ENCODE measurements at regions not wholly inside any gene's neighbourhood (a gene's known extent, or its start where the extent isn't known, plus 50 kb on each side); places are given as distances from the start of the nearest gene placed in this dataset.
"Not testable (repeated sequence)": the region's sequence is repeated elsewhere in the genome, so short reads cannot be mapped to it uniquely, and the experiment has no call there.

DNA sequence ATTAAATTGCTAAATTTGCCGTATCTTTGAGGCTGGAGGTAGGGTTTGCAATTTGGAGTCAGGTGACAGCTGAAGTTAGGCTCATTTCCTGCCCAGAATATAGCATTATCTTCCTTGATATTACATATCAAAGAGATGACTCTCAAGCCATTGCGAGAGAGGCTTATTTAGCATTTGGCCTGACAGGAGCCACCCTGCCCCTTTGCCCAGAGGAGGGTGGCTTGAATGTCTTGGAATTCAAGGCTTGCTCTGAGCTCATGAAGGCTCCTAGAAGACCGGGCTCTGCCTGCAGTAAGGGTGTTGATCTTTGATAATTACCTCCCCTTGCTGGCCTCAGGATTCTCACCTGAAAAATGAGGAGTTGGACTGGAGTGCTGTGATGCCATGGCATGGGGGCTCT, 251.4 kb upstream of the C2CD4B start:
- no peaks in the 10 kb centered on the region for H3K9me3 ChIP-seq (ENCODE audit: control insufficient read depth in 1 of 2, low read length in 2 of 2)
- H3K4me3 ChIP-seq (ENCODE audit: low read depth in 1 of 2, low read length in 2 of 2), result no peak overlapping the region
- H3K4me1 ChIP-seq (ENCODE audit: control insufficient read depth in 1 of 2, insufficient read depth in 2 of 2, low read length in 2 of 2), result peaks cover 5 to 12% of the 10 kb centered on the region in 2 donors
- no peaks in the 10 kb centered on the region for H3K36me3 ChIP-seq (ENCODE audit: control insufficient read depth in 1 of 2, insufficient read depth in 2 of 2, low read length in 2 of 2)
- H3K27ac ChIP-seq (ENCODE audit: low read length), result no peak overlapping the region
- H3K27me3 ChIP-seq (ENCODE audit: low read depth, low read length), result no peaks in the 10 kb centered on the region

DNA sequence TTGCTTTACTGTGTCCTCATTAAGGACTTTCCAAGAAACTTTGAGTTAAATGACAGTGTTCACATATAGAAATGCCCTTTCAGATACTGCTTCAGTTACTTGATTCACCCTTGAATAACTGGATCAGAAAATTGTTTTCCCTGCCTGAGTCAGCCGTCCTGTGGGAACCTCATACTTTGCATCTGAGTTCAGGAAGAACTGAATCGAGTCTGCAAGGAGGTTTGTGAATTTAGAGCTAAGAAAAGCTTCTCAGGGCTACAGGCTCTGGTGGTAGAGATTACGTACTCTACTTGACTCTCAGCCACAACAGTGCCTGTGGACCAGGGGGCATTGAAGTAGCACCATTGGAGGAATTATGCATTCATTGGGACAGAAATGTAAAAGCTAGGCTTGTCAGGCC, 252.4 kb upstream of the C2CD4B start:
- H3K27ac ChIP-seq (ENCODE audit: low read length), result no peak overlapping the region

DNA sequence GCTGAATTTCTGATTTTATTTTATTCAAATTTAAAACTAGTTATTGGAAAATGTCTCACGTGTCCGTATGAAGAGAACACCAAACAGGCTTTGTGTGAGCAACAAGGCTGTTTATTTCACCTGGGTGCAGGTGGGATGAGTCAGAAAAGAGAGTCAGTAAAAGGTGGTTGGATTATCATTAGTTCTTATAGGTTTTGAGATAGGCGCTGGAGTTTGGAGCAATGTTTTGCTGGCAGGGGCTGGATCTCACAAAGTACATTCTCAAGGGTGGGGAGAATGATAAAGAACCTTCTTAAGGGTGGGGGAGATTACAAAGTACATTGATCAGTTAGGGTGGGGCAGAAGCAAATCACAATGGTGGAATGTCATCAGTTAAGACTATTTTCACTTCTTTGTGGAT, 253.4 kb upstream of the C2CD4B start:
- not testable (repeated sequence) for H3K27me3 ChIP-seq (ENCODE audit: low read depth, low read length); H3K36me3 ChIP-seq (ENCODE audit: control insufficient read depth in 1 of 2, insufficient read depth in 2 of 2, low read length in 2 of 2); H3K4me3 ChIP-seq (ENCODE audit: low read depth in 1 of 2, low read length in 2 of 2); H3K9me3 ChIP-seq (ENCODE audit: control insufficient read depth in 1 of 2, low read length in 2 of 2); H3K27ac ChIP-seq (ENCODE audit: low read length); H3K4me1 ChIP-seq (ENCODE audit: control insufficient read depth in 1 of 2, insufficient read depth in 2 of 2, low read length in 2 of 2)

More for the DNA sequence above, 252.4 kb upstream of the C2CD4B start:
- Histone ChIP-seq H3K9me3 (ENCODE audit: control insufficient read depth in 1 of 2, low read length in 2 of 2) (no peaks in the 10 kb centered on the region), H3K4me3 (ENCODE audit: low read depth in 1 of 2, low read length in 2 of 2) (no peak overlapping the region), H3K4me1 (ENCODE audit: control insufficient read depth in 1 of 2, insufficient read depth in 2 of 2, low read length in 2 of 2) (peaks cover 5 to 12% of the 10 kb centered on the region in 2 donors), H3K36me3 (ENCODE audit: control insufficient read depth in 1 of 2, insufficient read depth in 2 of 2, low read length in 2 of 2) (no peaks in the 10 kb centered on the region), H3K27me3 (ENCODE audit: low read depth, low read length) (no peaks in the 10 kb centered on the region)

DNA sequence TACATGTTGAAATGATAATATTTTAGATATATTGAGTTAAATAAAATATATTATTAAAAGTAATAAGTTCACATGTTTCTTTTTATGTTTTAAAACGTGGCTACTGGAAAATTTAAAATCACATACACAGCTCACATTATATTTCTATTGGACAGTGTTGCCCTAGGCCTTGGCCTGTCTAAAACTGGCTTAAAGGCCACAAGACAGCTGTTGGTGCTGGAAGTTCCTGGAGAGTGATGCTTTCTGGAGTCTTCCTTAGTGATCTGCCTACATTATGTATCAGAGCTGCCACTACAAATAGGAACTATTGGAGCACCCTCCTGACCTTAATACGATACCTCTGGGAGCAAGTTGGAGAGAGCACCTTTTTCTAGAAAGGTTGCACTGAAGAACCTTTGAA, 254.1 kb upstream of the C2CD4B start:
- Histone ChIP-seq H3K27me3 (ENCODE audit: low read depth, low read length) (no peaks in the 10 kb centered on the region), H3K36me3 (ENCODE audit: control insufficient read depth in 1 of 2, insufficient read depth in 2 of 2, low read length in 2 of 2) (no peaks in the 10 kb centered on the region), H3K4me1 (ENCODE audit: control insufficient read depth in 1 of 2, insufficient read depth in 2 of 2, low read length in 2 of 2) (no peaks in the 10 kb centered on the region), H3K9me3 (ENCODE audit: control insufficient read depth in 1 of 2, low read length in 2 of 2) (no peaks in the 10 kb centered on the region), H3K27ac (ENCODE audit: low read length) (no peak overlapping the region), H3K4me3 (ENCODE audit: low read depth in 1 of 2, low read length in 2 of 2) (no peak overlapping the region)

DNA sequence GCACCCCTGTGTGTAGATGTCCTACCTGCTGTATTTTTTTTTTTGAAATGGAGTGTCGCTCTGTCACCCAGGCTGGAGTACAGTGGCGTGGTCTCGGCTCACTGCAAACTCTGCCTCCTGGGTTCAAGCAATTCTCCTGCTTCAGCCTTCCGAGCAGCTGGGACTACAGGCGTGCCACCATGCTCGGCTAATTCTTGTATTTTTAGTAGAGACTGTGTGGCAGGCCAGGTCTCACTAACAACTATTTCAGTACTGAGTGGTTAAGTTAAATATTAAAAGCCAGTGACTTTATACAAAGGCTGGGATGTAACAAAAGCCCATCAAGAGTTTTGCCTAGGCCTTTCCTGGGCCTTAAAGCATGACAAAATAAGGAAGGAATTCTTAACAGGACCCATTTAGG, 255.3 kb upstream of the C2CD4B start:
- H3K27ac ChIP-seq (ENCODE audit: low read length); H3K4me1 ChIP-seq (ENCODE audit: control insufficient read depth in 1 of 2, insufficient read depth in 2 of 2, low read length in 2 of 2); H3K36me3 ChIP-seq (ENCODE audit: control insufficient read depth in 1 of 2, insufficient read depth in 2 of 2, low read length in 2 of 2); H3K9me3 ChIP-seq (ENCODE audit: control insufficient read depth in 1 of 2, low read length in 2 of 2); H3K4me3 ChIP-seq (ENCODE audit: low read depth in 1 of 2, low read length in 2 of 2); H3K27me3 ChIP-seq (ENCODE audit: low read depth, low read length): not testable (repeated sequence)

DNA sequence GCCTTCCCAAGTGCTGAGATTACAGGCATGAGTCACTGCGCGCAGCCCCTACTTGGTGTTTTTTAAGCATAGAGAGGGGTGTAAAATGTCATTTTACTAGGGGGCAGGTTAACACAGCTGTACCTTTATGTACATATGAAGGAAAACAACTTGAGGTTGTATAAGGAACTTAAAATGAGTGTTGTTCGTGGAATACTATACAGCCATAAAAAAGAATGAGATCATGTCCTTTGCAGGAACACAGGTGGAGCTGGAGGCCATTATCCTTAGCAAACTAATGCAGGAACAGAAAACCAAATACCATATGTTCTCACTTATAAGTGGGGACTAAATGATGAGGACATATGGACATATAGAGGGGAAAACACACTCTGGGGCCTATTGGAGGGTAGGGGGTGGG, 256.2 kb upstream of the C2CD4B start:
- no peaks in the 10 kb centered on the region for H3K9me3 ChIP-seq (ENCODE audit: control insufficient read depth in 1 of 2, low read length in 2 of 2)
- no peak overlapping the region for H3K4me3 ChIP-seq (ENCODE audit: low read depth in 1 of 2, low read length in 2 of 2)
- no peaks in the 10 kb centered on the region for H3K36me3 ChIP-seq (ENCODE audit: control insufficient read depth in 1 of 2, insufficient read depth in 2 of 2, low read length in 2 of 2)
- no peak overlapping the region for H3K27ac ChIP-seq (ENCODE audit: low read length)
- no peaks in the 10 kb centered on the region for H3K4me1 ChIP-seq (ENCODE audit: control insufficient read depth in 1 of 2, insufficient read depth in 2 of 2, low read length in 2 of 2)
- no peaks in the 10 kb centered on the region for H3K27me3 ChIP-seq (ENCODE audit: low read depth, low read length)

DNA sequence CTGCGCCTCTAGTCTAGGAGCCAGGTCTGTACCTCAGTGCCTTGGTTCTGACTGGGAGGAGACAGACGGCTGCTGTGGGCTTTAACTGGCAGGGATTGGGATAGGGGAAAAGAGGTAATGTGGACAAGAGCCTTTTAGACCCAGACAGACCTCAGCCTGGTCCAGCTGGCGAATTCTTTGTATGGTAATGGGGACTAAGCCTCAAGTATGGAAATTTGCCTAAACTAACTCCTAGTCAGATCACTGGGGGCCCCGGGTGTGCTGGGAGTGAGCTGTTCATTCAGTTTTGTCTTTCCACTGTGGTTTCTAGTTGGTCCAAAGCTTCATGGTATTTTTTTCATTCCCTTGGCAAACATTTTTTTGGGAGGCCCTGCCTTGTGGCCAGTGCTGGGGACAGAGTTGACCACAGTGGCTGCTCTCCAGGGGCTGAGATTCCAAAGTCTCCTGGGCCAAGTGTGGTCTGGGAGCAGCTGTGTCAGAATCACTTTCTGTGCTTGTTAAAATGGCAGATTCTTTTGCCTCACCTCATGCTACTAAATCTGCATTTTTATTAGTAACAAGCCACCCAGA, 261.4 kb upstream of the C2CD4B start:
- no peak overlapping the region for H3K27ac ChIP-seq (ENCODE audit: low read length)

DNA sequence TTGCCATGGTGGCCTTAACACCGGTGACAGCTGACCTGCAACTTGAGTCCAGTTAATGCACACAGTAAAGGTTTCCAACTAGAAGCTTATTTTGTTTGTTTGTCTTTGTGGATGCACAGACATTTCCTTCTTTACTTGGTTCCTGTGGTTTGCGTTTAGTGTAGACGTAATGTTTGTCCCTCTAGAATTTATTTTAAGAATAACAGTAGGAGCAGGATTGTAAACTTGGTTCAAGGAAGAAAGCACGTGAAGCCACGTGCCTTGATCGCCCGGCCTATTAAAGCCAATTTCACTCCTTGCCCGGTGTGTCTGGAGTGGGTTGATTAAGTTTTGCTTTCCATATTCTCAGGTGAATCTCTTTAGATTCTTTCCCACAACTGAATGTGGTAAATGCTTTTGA, 263.2 kb upstream of the C2CD4B start:
- Histone ChIP-seq H3K4me1 (ENCODE audit: control insufficient read depth in 1 of 2, insufficient read depth in 2 of 2, low read length in 2 of 2) (peaks cover 0 to 12% of the 10 kb centered on the region in 2 donors), H3K4me3 (ENCODE audit: low read depth in 1 of 2, low read length in 2 of 2) (no peak overlapping the region)

More for the DNA sequence above, 261.4 kb upstream of the C2CD4B start:
- H3K4me1 ChIP-seq (ENCODE audit: control insufficient read depth in 1 of 2, insufficient read depth in 2 of 2, low read length in 2 of 2), result peaks cover 0 to 3% of the 10 kb centered on the region in 2 donors
- no peaks in the 10 kb centered on the region for H3K9me3 ChIP-seq (ENCODE audit: control insufficient read depth in 1 of 2, low read length in 2 of 2)
- H3K4me3 ChIP-seq (ENCODE audit: low read depth in 1 of 2, low read length in 2 of 2), result no peak overlapping the region
- H3K27me3 ChIP-seq (ENCODE audit: low read depth, low read length), result no peaks in the 10 kb centered on the region
- H3K36me3 ChIP-seq (ENCODE audit: control insufficient read depth in 1 of 2, insufficient read depth in 2 of 2, low read length in 2 of 2), result no peaks in the 10 kb centered on the region

DNA sequence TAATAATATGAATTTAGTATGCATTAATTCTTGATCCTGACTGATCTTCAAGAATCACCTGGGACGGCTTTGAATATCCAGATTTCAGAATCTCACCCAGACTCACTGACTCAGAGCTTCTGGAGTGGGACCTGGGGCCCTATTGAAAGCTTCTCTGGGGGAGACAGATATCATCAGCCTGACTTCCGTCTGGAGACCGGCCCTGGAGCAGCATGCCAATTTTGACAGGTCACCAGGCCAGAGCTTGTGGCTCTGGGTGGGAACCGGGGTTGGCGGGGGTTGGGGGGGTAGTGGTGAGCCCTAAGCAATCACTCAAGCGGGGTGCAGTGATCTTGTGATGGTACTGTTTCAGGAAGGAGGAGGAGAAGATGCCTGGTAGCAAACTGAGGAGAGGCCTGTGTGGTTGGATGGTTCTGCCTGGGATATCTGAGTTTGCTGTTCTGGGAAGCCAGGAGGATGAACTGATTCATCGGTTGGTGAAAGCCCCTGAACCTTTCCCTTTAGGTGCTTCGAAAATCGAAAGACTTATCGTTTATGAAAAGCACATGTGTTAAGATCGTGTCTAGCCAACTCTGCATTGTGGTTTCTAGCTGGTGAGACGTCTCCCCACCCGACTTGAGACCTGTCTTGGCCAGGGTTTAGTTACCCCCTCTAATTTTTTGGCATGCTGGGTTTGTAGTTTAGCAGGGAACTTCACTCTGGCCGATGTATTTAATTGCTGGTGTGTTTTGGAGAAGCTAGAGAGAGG, 263.9 kb upstream of the C2CD4B start:
- H3K4me3 ChIP-seq (ENCODE audit: low read depth in 1 of 2, low read length in 2 of 2), result no peak overlapping the region
- H3K9me3 ChIP-seq (ENCODE audit: control insufficient read depth in 1 of 2, low read length in 2 of 2), result no peaks in the 10 kb centered on the region
- no peak overlapping the region for H3K27ac ChIP-seq (ENCODE audit: low read length)
- H3K36me3 ChIP-seq (ENCODE audit: control insufficient read depth in 1 of 2, insufficient read depth in 2 of 2, low read length in 2 of 2), result no peaks in the 10 kb centered on the region
- peaks cover 0 to 12% of the 10 kb centered on the region in 2 donors for H3K4me1 ChIP-seq (ENCODE audit: control insufficient read depth in 1 of 2, insufficient read depth in 2 of 2, low read length in 2 of 2)
- H3K27me3 ChIP-seq (ENCODE audit: low read depth, low read length), result no peaks in the 10 kb centered on the region

More for the DNA sequence above, 263.2 kb upstream of the C2CD4B start:
- Histone ChIP-seq H3K27me3 (ENCODE audit: low read depth, low read length) (no peaks in the 10 kb centered on the region), H3K36me3 (ENCODE audit: control insufficient read depth in 1 of 2, insufficient read depth in 2 of 2, low read length in 2 of 2) (no peaks in the 10 kb centered on the region), H3K9me3 (ENCODE audit: control insufficient read depth in 1 of 2, low read length in 2 of 2) (no peaks in the 10 kb centered on the region), H3K27ac (ENCODE audit: low read length) (no peak overlapping the region)

DNA sequence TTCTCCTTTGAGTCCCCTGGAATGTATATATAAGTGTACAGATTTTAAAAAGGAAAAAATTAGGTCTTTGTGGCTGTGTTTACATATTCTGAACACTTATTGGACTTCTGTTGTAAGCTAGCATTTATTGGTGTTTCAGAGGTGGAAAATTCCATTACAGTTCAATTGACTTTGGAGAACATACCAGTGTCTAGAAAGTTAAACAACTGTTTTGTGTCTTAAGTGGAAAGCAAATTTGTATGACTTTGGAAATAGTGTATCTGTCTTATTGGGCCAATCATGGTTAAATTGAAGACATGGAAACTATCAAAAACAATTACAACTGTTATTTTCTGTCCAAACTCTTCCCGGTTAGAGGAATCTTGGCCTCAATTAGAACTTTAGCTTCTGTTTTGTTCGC, 265.0 kb upstream of the C2CD4B start:
- H3K36me3 ChIP-seq (ENCODE audit: control insufficient read depth in 1 of 2, insufficient read depth in 2 of 2, low read length in 2 of 2), result no peaks in the 10 kb centered on the region
- no peak overlapping the region for H3K27ac ChIP-seq (ENCODE audit: low read length)
- H3K4me3 ChIP-seq (ENCODE audit: low read depth in 1 of 2, low read length in 2 of 2), result no peak overlapping the region
- no peaks in the 10 kb centered on the region for H3K27me3 ChIP-seq (ENCODE audit: low read depth, low read length)
- peaks cover 0 to 12% of the 10 kb centered on the region in 2 donors for H3K4me1 ChIP-seq (ENCODE audit: control insufficient read depth in 1 of 2, insufficient read depth in 2 of 2, low read length in 2 of 2)
- H3K9me3 ChIP-seq (ENCODE audit: control insufficient read depth in 1 of 2, low read length in 2 of 2), result no peaks in the 10 kb centered on the region

DNA sequence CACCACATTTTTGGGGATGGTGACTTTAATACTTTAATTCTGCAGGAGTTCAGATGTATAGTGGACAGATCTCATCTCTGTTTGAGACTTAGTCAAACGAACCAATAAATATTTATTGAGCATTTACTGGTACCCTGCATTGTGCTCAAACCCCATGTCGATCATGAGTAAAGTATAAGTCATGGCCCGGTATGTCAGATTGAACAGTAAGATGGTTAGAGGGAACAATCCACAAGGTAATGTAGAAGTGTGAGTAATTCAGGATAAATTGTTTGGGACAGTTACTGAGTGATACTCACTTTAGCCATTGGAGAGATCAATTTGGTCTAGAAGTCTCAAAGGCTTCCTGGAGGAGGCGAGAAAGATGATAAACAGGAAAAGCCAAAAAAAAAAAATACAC, 265.5 kb upstream of the C2CD4B start:
- H3K9me3 ChIP-seq (ENCODE audit: control insufficient read depth in 1 of 2, low read length in 2 of 2), result no peaks in the 10 kb centered on the region
- H3K4me3 ChIP-seq (ENCODE audit: low read depth in 1 of 2, low read length in 2 of 2), result no peak overlapping the region
- no peaks in the 10 kb centered on the region for H3K27me3 ChIP-seq (ENCODE audit: low read depth, low read length)
- H3K27ac ChIP-seq (ENCODE audit: low read length), result no peak overlapping the region
- H3K36me3 ChIP-seq (ENCODE audit: control insufficient read depth in 1 of 2, insufficient read depth in 2 of 2, low read length in 2 of 2), result no peaks in the 10 kb centered on the region
- peaks cover 0 to 12% of the 10 kb centered on the region in 2 donors for H3K4me1 ChIP-seq (ENCODE audit: control insufficient read depth in 1 of 2, insufficient read depth in 2 of 2, low read length in 2 of 2)

All from muscle layer of duodenum (tissue), 2 donors.